HS-27A (cell line): ENCODE measurements at regions not wholly inside any gene's neighbourhood (a gene's known extent, or its start where the extent isn't known, plus 50 kb on each side); places are given as distances from the start of the nearest gene placed in this dataset.
A peak's percentile ranks its signal among the peaks of the same experiment; 100 is the strongest.

Experiments
- DNase-seq: peaks from one replicate; pipeline ENCODE4 v3.0.0-alpha.2; 2012; ENCODE audit warnings: low read depth, missing footprints

- DNase-seq = peak; percentile 93
Measured at GRCh38 chr5:57841676-57842363, 359.2 kb upstream of the ACTBL2 start.

GRCh38 chr5:57839437-57840079 is 356.9 kb upstream of the ACTBL2 start:
- no peak for DNase-seq

- DNase-seq = no peak
Measured at GRCh38 chr5:57839025-57839424, 356.4 kb upstream of the ACTBL2 start.

- no peak for DNase-seq
Measured at GRCh38 chr5:57836921-57837320, 354.3 kb upstream of the ACTBL2 start.

GRCh38 chr5:57836331-57836730 is 353.7 kb upstream of the ACTBL2 start:
- DNase-seq = no peak

- no peak for DNase-seq
Measured at GRCh38 chr5:57834829-57835608, 352.4 kb upstream of the ACTBL2 start.

GRCh38 chr5:57833489-57833888 is 350.9 kb upstream of the ACTBL2 start:
- no peak for DNase-seq

GRCh38 chr5:57832875-57833274 is 350.3 kb upstream of the ACTBL2 start:
- no peak for DNase-seq

- DNase-seq = no peak
Measured at GRCh38 chr5:57831932-57832331, 349.3 kb upstream of the ACTBL2 start.

- no peak for DNase-seq
Measured at GRCh38 chr5:57831090-57831489, 348.5 kb upstream of the ACTBL2 start.

GRCh38 chr5:57828221-57828620 is 345.6 kb upstream of the ACTBL2 start:
- DNase-seq = no peak

GRCh38 chr5:57825031-57825686 is 342.5 kb upstream of the ACTBL2 start:
- peak; percentile 75 for DNase-seq

- DNase-seq = no peak
Measured at GRCh38 chr5:57824623-57825022, 342.0 kb upstream of the ACTBL2 start.

- no peak for DNase-seq
Measured at GRCh38 chr5:57824047-57824446, 341.4 kb upstream of the ACTBL2 start.

- DNase-seq = no peak
Measured at GRCh38 chr5:57822651-57823050, 340.0 kb upstream of the ACTBL2 start.

GRCh38 chr5:57818397-57818796 is 335.8 kb upstream of the ACTBL2 start:
- no peak for DNase-seq

- no peak for DNase-seq
Measured at GRCh38 chr5:57817924-57818323, 335.3 kb upstream of the ACTBL2 start.

GRCh38 chr5:57817001-57817453 is 334.4 kb upstream of the ACTBL2 start:
- no peak for DNase-seq

GRCh38 chr5:57816108-57816507 is 333.5 kb upstream of the ACTBL2 start:
- peak; percentile 83 for DNase-seq

GRCh38 chr5:57805732-57806131 is 323.1 kb upstream of the ACTBL2 start:
- no peak for DNase-seq

- no peak for DNase-seq
Measured at GRCh38 chr5:57805170-57805569, 322.6 kb upstream of the ACTBL2 start.

- DNase-seq = no peak
Measured at GRCh38 chr5:57804505-57804904, 321.9 kb upstream of the ACTBL2 start.
